GM19324 (cell line): ENCODE measurements at regions not wholly inside any gene's neighbourhood (a gene's known extent, or its start where the extent isn't known, plus 50 kb on each side); places are given as distances from the start of the nearest gene placed in this dataset.

Experiments
- ATAC-seq: cut with Tn5 transposase; IDR thresholded peaks from one replicate; pipeline ENCODE4 v1.9.1; 2021; ENCODE audit warnings: mild to moderate bottlenecking, moderate library complexity; ENCODE audit not compliant: unreplicated experiment, low FRiP score

- ATAC-seq = no peak
Observed at GRCh38 chr13:73903561-73903960, 230.6 kb downstream of the KLF12 start.

GRCh38 chr13:73902847-73903246 is 231.4 kb downstream of the KLF12 start:
- ATAC-seq = no peak

GRCh38 chr13:73902296-73902695 is 231.9 kb downstream of the KLF12 start:
- ATAC-seq = no peak

- no peak for ATAC-seq
Observed at GRCh38 chr13:73901324-73902068, 232.7 kb downstream of the KLF12 start.

GRCh38 chr13:73900591-73900990 is 233.6 kb downstream of the KLF12 start:
- no peak for ATAC-seq

GRCh38 chr13:73898899-73899298 is 235.3 kb downstream of the KLF12 start:
- ATAC-seq = no peak

- no peak for ATAC-seq
Observed at GRCh38 chr13:73898276-73898675, 235.9 kb downstream of the KLF12 start.

- ATAC-seq = no peak
Observed at GRCh38 chr13:73894995-73895571, 239.1 kb downstream of the KLF12 start.

- no peak for ATAC-seq
Observed at GRCh38 chr13:73893833-73894232, 240.4 kb downstream of the KLF12 start.

- no peak for ATAC-seq
Observed at GRCh38 chr13:73891805-73892204, 242.4 kb downstream of the KLF12 start.

- ATAC-seq = no peak
Observed at GRCh38 chr13:73883162-73883561, 251.0 kb downstream of the KLF12 start.

GRCh38 chr13:73880365-73880764 is 253.8 kb downstream of the KLF12 start:
- no peak for ATAC-seq

GRCh38 chr13:73879346-73880015 is 254.7 kb downstream of the KLF12 start:
- no peak for ATAC-seq

- ATAC-seq = no peak
Observed at GRCh38 chr13:73877399-73877798, 256.8 kb downstream of the KLF12 start.

- no peak for ATAC-seq
Observed at GRCh38 chr13:73876323-73876722, 257.9 kb downstream of the KLF12 start.

GRCh38 chr13:73873940-73874830 is 260.0 kb downstream of the KLF12 start:
- ATAC-seq = no peak

- no peak for ATAC-seq
Observed at GRCh38 chr13:73872397-73872796, 261.8 kb downstream of the KLF12 start.

- ATAC-seq = no peak
Observed at GRCh38 chr13:73870970-73871935, 263.0 kb downstream of the KLF12 start.

- no peak for ATAC-seq
Observed at GRCh38 chr13:73870036-73870741, 264.0 kb downstream of the KLF12 start.
